ENCODE measurements at regions not wholly inside any gene's neighbourhood (a gene's known extent, or its start where the extent isn't known, plus 50 kb on each side); places are given as distances from the start of the nearest gene placed in this dataset.

DNA sequence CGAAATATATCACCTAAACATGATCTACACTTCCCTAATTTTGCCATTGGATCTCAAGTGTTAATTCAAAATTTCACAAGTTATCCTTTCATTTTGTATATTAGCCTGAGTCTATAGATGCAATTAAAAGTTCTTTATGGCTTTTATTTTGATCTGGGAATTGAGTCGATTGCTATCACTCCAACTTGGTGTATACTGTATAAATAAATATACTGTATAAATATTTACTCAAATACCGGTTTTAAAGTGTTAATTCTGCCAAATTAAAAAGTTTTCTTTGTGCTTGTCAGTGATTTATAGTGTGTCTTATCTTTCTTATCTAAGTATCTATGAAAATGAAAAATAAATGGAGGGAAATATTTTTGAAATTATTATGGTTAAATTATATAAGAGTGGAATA is 683.7 kb upstream of the LRRN3 start:
- no peaks in the 10 kb centered on the region for H3K9me3 Mint-ChIP-seq (ENCODE audit: low read depth, unreplicated experiment)
- TF ChIP-seq, protein P1, sequence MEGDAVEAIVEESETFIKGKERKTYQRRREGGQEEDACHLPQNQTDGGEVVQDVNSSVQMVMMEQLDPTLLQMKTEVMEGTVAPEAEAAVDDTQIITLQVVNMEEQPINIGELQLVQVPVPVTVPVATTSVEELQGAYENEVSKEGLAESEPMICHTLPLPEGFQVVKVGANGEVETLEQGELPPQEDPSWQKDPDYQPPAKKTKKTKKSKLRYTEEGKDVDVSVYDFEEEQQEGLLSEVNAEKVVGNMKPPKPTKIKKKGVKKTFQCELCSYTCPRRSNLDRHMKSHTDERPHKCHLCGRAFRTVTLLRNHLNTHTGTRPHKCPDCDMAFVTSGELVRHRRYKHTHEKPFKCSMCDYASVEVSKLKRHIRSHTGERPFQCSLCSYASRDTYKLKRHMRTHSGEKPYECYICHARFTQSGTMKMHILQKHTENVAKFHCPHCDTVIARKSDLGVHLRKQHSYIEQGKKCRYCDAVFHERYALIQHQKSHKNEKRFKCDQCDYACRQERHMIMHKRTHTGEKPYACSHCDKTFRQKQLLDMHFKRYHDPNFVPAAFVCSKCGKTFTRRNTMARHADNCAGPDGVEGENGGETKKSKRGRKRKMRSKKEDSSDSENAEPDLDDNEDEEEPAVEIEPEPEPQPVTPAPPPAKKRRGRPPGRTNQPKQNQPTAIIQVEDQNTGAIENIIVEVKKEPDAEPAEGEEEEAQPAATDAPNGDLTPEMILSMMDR (IDR thresholded peaks at IDR 0.05; ENCODE audit: unreplicated experiment) = no peak
- H3K27me3 Mint-ChIP-seq (ENCODE audit: unreplicated experiment) = no peaks in the 10 kb centered on the region
- no peak for DNase-seq
- CTCF ChIA-PET = no interaction called here
- intact Hi-C loops (cut with micrococcal nuclease; ENCODE audit: unreplicated experiment) = no loop called here
- H3K4me1 Mint-ChIP-seq (ENCODE audit: low read depth, unreplicated experiment) = no peaks in the 10 kb centered on the region
- BruUV-seq (replicated peaks) = no TSS peak
- H3K36me3 Mint-ChIP-seq (ENCODE audit: insufficient read depth, unreplicated experiment) = no peaks in the 10 kb centered on the region
- no peak overlapping the region for H3K27ac Mint-ChIP-seq (ENCODE audit: unreplicated experiment)
- no peak overlapping the region for H3K4me3 Mint-ChIP-seq (ENCODE audit: low read depth, unreplicated experiment)

DNA sequence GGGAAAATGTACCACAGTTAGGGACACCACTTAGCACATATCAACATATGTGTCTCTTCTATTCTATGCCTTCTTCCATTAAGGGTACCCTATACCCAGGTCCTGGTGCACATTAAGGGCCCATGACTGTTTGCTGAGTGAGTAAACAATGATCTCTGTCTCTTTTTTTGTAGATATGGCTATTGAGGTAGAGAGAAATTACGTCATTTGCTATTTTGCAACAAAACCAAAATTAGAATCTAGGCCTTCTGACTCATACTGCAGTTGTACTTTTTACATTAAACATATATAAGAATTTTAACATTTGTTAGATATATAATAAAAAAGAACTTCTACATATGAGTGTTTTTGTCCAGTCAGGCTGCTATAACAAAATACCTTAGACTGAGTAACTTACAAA is 683.2 kb upstream of the LRRN3 start:
- DNase-seq = no peak
- CTCF ChIA-PET = no interaction called here
- intact Hi-C loops (cut with micrococcal nuclease; ENCODE audit: unreplicated experiment) = no loop called here
- Mint-ChIP-seq H3K27ac (ENCODE audit: unreplicated experiment) (no peak overlapping the region), H3K27me3 (ENCODE audit: unreplicated experiment) (no peaks in the 10 kb centered on the region), H3K9me3 (ENCODE audit: low read depth, unreplicated experiment) (no peaks in the 10 kb centered on the region), H3K4me1 (ENCODE audit: low read depth, unreplicated experiment) (no peaks in the 10 kb centered on the region), H3K36me3 (ENCODE audit: insufficient read depth, unreplicated experiment) (no peaks in the 10 kb centered on the region), H3K4me3 (ENCODE audit: low read depth, unreplicated experiment) (no peak overlapping the region)
- TF ChIP-seq, protein P1 (IDR thresholded peaks at IDR 0.05; ENCODE audit: unreplicated experiment) = no peak
- no TSS peak for BruUV-seq (replicated peaks)

DNA sequence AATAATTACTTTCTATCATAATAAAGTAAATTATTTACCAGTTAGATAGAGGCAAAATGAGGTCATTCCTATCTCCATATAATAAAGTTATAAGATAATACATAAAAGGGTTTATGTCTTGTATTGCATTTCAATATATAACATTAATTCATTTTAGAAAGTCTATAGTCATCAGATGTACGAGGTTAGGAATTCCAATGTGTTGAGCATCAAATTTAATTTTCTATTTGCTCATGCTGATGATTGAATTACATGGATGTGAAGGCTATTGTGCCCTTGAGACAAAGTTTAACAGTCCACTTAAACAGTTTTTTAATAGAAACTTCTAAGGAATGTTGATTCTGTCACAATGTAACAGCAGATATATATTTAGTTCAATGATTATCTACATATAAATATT is 678.3 kb upstream of the LRRN3 start:
- BruUV-seq (replicated peaks) = no TSS peak
- intact Hi-C loops (cut with micrococcal nuclease; ENCODE audit: unreplicated experiment) = no loop called here
- Mint-ChIP-seq H3K36me3 (ENCODE audit: insufficient read depth, unreplicated experiment) (no peaks in the 10 kb centered on the region), H3K4me3 (ENCODE audit: low read depth, unreplicated experiment) (no peak overlapping the region), H3K27ac (ENCODE audit: unreplicated experiment) (no peak overlapping the region), H3K9me3 (ENCODE audit: low read depth, unreplicated experiment) (no peaks in the 10 kb centered on the region), H3K27me3 (ENCODE audit: unreplicated experiment) (no peaks in the 10 kb centered on the region), H3K4me1 (ENCODE audit: low read depth, unreplicated experiment) (no peaks in the 10 kb centered on the region)
- CTCF ChIA-PET = no interaction called here
- DNase-seq = no peak
- TF ChIP-seq, protein P1 (IDR thresholded peaks at IDR 0.05; ENCODE audit: unreplicated experiment) = no peak

DNA sequence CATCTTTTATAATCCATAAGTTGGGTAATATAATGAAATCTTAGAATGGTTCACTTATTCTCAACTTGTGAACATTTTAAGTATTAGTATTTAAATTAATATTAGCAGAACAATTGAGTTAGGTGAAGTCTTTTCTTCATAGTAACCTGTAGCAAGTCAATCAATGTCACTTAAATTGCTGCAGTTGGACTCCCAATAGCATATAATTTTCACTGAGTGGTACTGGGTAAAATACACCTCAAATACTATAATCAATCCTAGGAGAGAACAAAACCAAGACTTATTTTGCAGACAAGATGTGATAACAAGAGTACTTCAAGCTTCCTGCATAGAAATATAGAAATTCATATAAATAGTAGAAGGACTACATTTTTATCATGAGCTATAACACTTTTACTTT is 677.9 kb upstream of the LRRN3 start:
- no peaks in the 10 kb centered on the region for H3K27me3 Mint-ChIP-seq (ENCODE audit: unreplicated experiment)
- TF ChIP-seq, protein P1 (IDR thresholded peaks at IDR 0.05; ENCODE audit: unreplicated experiment) = no peak
- no peaks in the 10 kb centered on the region for H3K4me1 Mint-ChIP-seq (ENCODE audit: low read depth, unreplicated experiment)
- no peaks in the 10 kb centered on the region for H3K36me3 Mint-ChIP-seq (ENCODE audit: insufficient read depth, unreplicated experiment)
- no peaks in the 10 kb centered on the region for H3K9me3 Mint-ChIP-seq (ENCODE audit: low read depth, unreplicated experiment)
- intact Hi-C loops (cut with micrococcal nuclease; ENCODE audit: unreplicated experiment) = no loop called here
- no TSS peak for BruUV-seq (replicated peaks)
- no peak for DNase-seq
- no peak overlapping the region for H3K27ac Mint-ChIP-seq (ENCODE audit: unreplicated experiment)
- no peak overlapping the region for H3K4me3 Mint-ChIP-seq (ENCODE audit: low read depth, unreplicated experiment)
- CTCF ChIA-PET = no interaction called here

DNA sequence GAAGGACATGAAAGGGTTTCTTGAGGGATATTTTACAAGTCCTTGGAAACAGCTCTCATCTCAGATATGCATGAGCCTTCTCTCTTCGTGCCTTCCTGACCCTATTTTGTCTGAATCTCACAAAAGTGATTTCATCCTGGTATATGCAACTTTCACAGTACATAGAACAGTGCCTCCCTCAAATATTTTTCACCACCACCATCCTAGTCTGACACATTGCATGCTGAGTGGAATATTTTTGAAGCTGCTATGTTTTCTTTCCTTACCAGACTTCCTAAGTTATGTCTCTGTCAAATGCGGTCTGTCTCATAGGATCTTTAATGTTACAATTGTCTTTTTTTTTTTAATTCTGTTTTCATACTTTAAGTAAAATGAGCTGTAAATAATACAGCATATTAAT is 673.3 kb upstream of the LRRN3 start:
- TF ChIP-seq, protein P1 (IDR thresholded peaks at IDR 0.05; ENCODE audit: unreplicated experiment) = no peak
- H3K27me3 Mint-ChIP-seq (ENCODE audit: unreplicated experiment) = no peaks in the 10 kb centered on the region
- intact Hi-C loops (cut with micrococcal nuclease; ENCODE audit: unreplicated experiment) = no loop called here
- no peaks in the 10 kb centered on the region for H3K4me1 Mint-ChIP-seq (ENCODE audit: low read depth, unreplicated experiment)
- H3K36me3 Mint-ChIP-seq (ENCODE audit: insufficient read depth, unreplicated experiment) = no peaks in the 10 kb centered on the region
- no peaks in the 10 kb centered on the region for H3K9me3 Mint-ChIP-seq (ENCODE audit: low read depth, unreplicated experiment)
- DNase-seq = no peak
- no TSS peak for BruUV-seq (replicated peaks)
- H3K4me3 Mint-ChIP-seq (ENCODE audit: low read depth, unreplicated experiment) = no peak overlapping the region
- CTCF ChIA-PET = no interaction called here
- no peak overlapping the region for H3K27ac Mint-ChIP-seq (ENCODE audit: unreplicated experiment)
